ENCODE measurements at regions not wholly inside any gene's neighbourhood (a gene's known extent, or its start where the extent isn't known, plus 50 kb on each side); places are given as distances from the start of the nearest gene placed in this dataset.

GRCh38 chr18:40079786-40080185 is 1875.2 kb upstream of the PIK3C3 start:
- TF ChIP-seq CTCF (IDR thresholded peaks at IDR 0.05), result no peak
- no peak for TF ChIP-seq POLR2A (IDR thresholded peaks at IDR 0.05)
